Activated naive CD4-positive, alpha-beta T cell treated with anti-CD3 and anti-CD28 coated beads, Interleukin-2, amount 50 U/mL, for 16 hours (primary cell): ENCODE measurements at regions not wholly inside any gene's neighbourhood (a gene's known extent, or its start where the extent isn't known, plus 50 kb on each side); places are given as distances from the start of the nearest gene placed in this dataset.

ENCODE experiments used
- DNase-seq: peaks from one replicate; pipeline ENCODE4 v3.0.0-alpha.2; 2020

GRCh38 chr21:35414056-35414455, 365.0 kb upstream of the RUNX1 start:
- no peak for DNase-seq

DNA sequence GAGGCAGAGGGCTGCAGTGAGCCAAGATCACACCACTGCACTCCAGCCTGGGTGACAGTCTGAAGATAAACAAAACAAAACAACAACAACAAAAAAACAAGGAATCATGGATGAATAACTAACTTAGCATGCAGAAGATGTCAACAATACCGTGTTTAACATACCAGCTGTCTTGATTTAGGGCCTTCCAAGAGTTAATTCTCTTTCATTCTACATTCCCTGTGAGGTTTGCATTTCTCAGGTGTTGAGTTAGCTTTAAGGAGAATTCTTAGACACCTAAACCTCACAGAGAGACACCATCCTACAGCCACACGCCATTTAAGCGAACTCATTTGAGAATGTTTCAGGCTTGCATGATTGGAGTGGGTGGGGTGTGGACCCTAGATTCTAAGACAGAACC, 363.1 kb upstream of the RUNX1 start:
- DNase-seq = no peak

- no peak for DNase-seq
Measured at GRCh38 chr21:35411434-35411833, 362.3 kb upstream of the RUNX1 start.

GRCh38 chr21:35410656-35411055, 361.6 kb upstream of the RUNX1 start:
- no peak for DNase-seq

GRCh38 chr21:35410123-35410522, 361.0 kb upstream of the RUNX1 start:
- no peak for DNase-seq

- DNase-seq = no peak
Measured at GRCh38 chr21:35408401-35408800, 359.3 kb upstream of the RUNX1 start.

DNA sequence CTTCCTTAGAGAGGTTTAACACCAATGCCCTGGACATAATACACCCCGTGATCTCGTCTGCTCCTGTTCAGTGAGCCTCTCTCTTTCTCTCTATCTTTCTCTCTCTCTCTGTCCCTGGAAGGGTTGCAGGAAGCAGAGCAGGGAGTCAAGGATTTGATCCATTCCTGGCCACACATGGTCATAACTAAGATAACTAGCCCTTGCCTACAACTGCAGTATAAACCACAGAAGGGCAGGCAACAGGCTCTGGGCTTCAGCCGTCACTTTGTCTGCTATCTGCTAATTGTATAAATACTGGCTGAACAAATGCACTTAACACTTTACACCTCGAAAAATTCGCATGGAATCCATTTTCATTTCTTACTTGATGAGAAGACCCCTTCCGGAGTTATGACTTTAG, 357.5 kb upstream of the RUNX1 start:
- no peak for DNase-seq

DNA sequence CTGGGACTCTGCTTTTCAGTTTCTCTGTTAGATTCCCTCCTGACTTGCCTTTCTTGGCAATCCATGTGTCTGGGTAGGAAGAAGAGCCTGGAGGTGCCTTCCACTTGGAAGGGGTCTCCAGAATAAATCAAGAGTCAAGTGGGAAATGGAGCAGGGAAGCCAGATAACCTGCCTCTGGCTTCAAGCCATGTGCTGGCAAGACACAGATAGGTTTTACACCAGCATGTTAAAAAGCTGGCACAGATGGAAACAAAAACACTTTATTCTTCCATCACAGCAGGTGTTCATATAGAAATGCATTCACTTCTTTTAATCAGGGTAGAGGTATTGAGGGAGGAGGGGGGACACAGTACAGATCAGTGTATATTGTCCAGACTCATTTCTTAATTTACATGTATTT, 356.9 kb upstream of the RUNX1 start:
- no peak for DNase-seq

- no peak for DNase-seq
Measured at GRCh38 chr21:35404247-35404646, 355.1 kb upstream of the RUNX1 start.

DNA sequence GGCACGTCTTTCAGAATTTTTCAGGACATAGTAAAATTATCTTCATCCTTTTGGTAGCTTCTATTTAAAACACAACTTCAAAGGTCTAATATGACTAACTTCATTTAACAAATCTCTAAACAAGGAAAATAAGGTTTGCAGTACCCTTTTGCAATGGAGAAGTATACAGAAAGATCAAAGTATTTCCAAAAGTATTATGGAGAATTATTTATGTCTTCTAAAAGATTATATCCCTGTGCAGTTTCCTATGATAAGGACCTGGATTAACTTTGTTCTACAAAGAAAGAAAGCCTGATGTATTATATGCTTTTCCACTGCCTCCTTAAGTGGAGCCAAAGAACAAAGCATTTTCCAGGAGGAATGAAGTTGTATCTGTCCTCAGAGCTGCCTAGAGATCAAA, 353.0 kb upstream of the RUNX1 start:
- no peak for DNase-seq

- no peak for DNase-seq
Measured at GRCh38 chr21:35401476-35401875, 352.4 kb upstream of the RUNX1 start.

GRCh38 chr21:35400233-35400939, 351.3 kb upstream of the RUNX1 start:
- peak; percentile 15 for DNase-seq

- DNase-seq = no peak
Measured at GRCh38 chr21:35399706-35400105, 350.6 kb upstream of the RUNX1 start.

DNA sequence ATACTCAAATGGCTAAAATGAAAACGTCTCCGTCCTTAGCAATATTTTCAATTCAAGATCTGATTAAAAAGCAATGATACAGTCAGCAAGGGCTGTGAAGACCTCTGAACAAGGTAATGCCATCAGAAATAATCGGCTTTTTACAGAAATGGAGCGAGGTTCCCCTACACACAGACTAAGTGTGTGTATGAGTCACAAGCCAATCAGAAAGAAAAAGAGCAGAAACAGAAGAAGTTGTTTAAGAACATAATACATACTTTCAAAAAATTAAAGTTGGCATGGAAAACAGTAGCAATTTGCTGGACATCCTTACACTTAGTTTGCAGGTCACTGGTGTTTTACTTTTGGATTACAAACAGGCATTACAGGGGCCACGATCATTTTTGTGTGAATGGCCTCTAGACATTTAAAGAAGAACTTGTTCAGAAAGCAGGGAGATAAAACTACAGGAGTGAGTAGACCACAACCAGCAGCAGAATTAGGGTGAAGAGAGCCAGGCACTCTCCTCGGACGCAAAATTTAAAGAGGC, 350.0 kb upstream of the RUNX1 start:
- no peak for DNase-seq

DNA sequence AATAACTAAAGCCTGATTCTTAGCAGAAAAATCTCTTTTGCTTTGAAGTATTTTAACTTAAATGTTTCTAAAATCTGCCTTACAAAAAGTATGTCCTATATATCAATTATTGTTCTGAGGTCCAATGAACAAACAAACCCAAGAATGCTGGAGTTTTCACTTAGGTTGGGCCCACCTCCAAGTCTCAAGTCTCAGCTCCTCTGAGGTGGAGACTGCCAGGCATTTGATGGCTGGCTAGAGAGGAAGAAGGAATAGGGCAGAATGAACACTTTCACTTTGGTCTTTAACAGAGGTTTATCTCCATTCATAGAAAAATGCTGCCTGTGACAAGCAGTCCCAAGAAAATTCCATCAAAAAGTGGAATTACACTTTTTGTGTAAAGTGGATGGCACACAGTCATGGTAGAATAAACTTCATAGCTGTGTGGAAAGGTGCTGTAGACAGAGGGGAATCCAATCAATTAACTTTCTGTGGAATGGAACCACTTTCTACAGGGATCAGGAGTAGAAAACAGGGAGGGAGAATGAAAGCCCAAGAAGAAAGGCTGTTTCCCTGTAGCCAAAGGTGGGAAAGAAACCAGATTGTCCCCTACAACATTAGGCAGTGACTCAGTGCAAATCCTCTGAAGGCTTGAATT, 349.4 kb upstream of the RUNX1 start:
- no peak for DNase-seq

- DNase-seq = no peak
Measured at GRCh38 chr21:35397781-35398180, 348.7 kb upstream of the RUNX1 start.

- no peak for DNase-seq
Measured at GRCh38 chr21:35396655-35397054, 347.6 kb upstream of the RUNX1 start.

DNA sequence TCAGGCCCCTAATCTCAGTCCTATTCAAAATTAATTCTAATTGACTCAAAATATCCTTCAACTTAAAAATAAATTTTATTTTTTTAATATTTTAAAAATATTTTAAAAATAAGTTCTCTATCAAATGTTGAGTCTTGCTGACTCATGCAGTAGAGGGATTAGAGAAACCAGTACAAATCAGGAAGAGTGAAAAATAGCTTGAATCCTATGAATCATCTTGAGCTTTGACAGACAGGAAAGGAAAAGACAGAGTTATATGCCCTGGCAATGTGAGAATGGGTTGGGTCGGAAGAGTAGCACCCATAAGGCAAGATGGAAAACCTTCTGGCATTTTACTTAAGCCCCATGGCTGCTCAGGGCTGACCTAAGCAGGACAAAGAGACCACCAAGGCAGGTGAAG, 346.6 kb upstream of the RUNX1 start:
- no peak for DNase-seq

DNA sequence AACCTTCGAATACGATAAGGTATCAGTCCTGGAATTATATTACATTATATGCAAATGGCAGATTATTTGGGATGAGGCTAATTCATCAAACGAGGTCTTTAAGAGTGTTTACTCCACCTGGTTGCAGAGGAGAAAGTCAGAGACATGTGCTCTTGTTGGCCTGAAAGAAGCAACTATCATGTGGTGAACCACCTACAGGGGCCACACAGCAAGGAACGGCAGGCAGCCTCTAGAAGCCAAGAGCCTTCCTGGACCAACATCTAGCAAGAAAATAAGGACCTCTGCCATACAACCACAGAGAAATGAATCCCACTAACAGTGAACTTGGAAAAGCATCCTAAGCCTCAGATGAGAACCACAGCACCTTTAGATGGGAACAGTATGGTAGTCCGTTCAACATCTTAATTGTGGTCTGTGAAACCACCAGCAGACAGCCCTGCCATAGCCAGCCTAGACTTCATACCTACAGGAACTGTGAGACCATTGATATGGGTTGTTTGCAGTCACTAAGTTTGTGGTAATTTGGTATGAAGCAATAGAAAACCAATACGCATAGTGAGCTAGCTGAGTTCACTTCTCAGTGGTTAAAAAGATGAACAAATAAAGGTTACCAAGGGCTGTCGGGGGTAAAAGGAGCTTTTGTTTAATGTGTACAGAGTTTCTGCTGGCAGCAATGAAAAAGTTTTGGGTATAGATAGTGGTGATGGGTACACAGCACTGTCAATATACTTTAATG, 345.7 kb upstream of the RUNX1 start:
- no peak for DNase-seq

GRCh38 chr21:35394049-35394448, 344.9 kb upstream of the RUNX1 start:
- no peak for DNase-seq

DNA sequence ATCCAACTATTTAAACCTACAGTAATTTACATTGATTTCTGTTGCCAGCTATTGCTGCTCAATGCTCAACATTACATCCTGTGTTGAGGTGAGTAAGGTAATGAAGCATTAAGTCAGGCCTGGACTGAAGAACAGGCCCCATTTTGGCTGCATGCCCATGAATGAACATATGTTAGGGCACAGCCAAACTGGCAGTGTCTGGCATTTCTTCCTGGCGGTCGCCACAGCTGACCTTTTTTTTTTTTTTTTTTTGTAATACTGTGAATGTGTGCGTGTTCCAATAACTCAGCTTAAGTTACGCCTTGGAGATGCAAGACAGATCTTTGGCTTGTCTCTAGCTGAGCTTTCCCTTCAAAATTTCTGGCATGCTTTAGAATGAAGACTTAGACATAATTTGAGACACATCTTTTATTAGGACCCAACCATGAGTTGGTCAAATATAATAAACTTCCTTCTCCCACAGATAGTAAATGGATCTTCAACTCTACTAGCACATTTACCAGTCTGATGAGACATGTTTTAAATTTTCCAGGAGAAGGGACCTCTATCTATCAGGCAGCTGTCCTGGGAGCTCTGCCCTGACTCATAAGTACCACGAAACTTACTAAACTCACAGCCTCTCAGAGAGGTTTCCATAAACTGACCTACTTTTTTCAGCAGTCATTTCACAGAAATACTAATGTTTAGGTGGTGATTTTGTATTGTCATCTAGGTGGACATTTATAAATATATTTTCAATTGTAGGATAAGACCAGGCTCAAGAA, 341.1 kb upstream of the RUNX1 start:
- DNase-seq = no peak

DNA sequence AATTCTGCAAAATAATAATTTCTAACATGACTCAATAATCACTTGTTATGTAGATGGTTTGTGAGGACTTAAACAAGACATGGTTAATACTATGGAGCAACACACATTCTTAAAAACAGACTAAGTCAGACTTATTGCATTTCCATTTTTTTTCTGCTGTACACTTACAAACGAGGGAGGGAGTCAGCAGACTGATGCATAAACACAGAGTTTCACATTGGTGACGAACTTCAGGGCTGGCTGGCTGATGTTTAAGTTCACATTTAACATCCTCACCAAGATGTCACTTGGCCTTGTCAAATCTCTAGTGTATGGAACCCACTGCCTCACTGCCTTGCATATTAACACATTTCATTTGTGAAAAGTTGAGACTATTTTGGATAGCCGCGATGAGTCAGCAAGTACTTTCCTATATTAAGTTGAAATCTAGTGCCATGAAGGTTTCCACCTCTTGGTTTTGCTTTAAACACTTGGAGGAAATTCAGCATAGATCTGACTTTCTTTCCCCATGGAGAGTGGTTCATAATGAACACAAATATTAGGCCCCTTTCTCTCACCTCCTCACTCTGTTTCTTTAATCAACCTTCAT, 337.5 kb upstream of the RUNX1 start:
- DNase-seq = no peak

DNA sequence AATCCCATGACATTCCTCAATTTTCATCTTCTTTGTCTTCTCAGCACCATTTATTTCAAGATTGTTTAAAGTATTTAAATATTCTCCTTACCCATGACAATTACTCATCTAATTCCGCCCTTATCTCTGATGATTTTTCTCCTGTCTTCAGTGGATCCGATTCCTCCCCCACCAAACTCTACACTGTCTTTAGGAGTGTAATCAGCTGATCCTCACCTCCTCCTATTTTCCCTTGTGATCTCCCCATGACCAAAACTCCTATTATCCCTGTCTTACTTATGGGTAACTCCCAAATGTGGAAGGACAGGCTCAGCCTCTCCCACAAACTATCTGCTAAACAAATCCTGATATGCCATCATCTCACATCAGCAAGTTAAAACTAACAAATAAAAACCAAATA, 335.3 kb upstream of the RUNX1 start:
- DNase-seq = no peak
